Psoas muscle (tissue), 7 donors: ENCODE measurements at regions not wholly inside any gene's neighbourhood (a gene's known extent, or its start where the extent isn't known, plus 50 kb on each side); places are given as distances from the start of the nearest gene placed in this dataset.

Source experiments
- ATAC-seq, 4 donors: fragments of 200-7000 bp; cut with Tn5 transposase; one replicate each; pipeline ENCODE4 v1.9.1; 2020; ENCODE audit warnings: moderate library complexity in 3 of 4, mild to moderate bottlenecking in 2 of 4
- DNase-seq, 2 donors: peaks; one replicate each; pipeline ENCODE4 v3.0.0-alpha.2; 2020
- H3K27ac ChIP-seq: fragments of 200-600 bp; one replicate; pipeline ENCODE4 v1.8.0; 2022
- H3K27me3 ChIP-seq, 3 donors: fragments of 200-600 bp in 1 of 3; one replicate each; pipeline versions ENCODE4 v1.6.1 to v1.8.0; 2013 to 2022; ENCODE audit warnings: low read length in 2 of 3, mild to moderate bottlenecking in 2 of 3, moderate library complexity in 1 of 3; ENCODE audit not compliant: insufficient read depth in 3 of 3
- H3K36me3 ChIP-seq, 2 donors: fragments of 200-600 bp in 1 of 2; one replicate each; pipeline versions ENCODE4 v1.6.1 to v1.8.0; 2013 to 2022; ENCODE audit warnings: low read depth in 1 of 2, mild to moderate bottlenecking in 1 of 2, moderate library complexity in 1 of 2; ENCODE audit not compliant: insufficient read depth in 1 of 2
- H3K4me1 ChIP-seq: fragments of 200-600 bp; one replicate; pipeline ENCODE4 v1.8.0; 2022
- H3K4me3 ChIP-seq: fragments of 200-600 bp; one replicate; pipeline ENCODE4 v1.8.0; 2022; ENCODE audit warnings: mild to moderate bottlenecking
- H3K9me3 ChIP-seq: fragments of 200-600 bp; one replicate; pipeline ENCODE4 v1.8.0; 2022
- WGBS, 3 donors: extraction: QIAGEN DNeasy Blood & Tissue Kit; methylation state at CpG; one replicate each; pipeline versions ENCODE4 v1.1.6 to v1.1.7; 2013; 5-methylcytosine and 5-hydroxymethylcytosine counted together
- intact Hi-C, 2 donors: fragments of 100-400 bp; cut with DNase I; formaldehyde crosslinking; loops; one replicate each; pipeline versions ENCODE4 v1.11.0 to v1.14.2; 2022
- TF ChIP-seq, protein P1 (sequence below): fragments of 200-600 bp; IDR thresholded peaks from one replicate; pipeline ENCODE4 v1.8.0; 2022; ENCODE audit warnings: antibody characterized with exemption
- donor health status: healthy with polysubstance abuse.
- donor health status: DM: no; HTN: no; CAD: no; lungs with moderate emphysema.
- donor health status: Bipolar disorder and iron deficiency.
- donor health status: healthy.
- donor health status: DM: yes; HTN: yes; CAD: no.
- donor health status: DM: no; HTN: no; CAD: no.
- donor health status: DM: yes; HTN: yes; CAD: no.

DNA sequence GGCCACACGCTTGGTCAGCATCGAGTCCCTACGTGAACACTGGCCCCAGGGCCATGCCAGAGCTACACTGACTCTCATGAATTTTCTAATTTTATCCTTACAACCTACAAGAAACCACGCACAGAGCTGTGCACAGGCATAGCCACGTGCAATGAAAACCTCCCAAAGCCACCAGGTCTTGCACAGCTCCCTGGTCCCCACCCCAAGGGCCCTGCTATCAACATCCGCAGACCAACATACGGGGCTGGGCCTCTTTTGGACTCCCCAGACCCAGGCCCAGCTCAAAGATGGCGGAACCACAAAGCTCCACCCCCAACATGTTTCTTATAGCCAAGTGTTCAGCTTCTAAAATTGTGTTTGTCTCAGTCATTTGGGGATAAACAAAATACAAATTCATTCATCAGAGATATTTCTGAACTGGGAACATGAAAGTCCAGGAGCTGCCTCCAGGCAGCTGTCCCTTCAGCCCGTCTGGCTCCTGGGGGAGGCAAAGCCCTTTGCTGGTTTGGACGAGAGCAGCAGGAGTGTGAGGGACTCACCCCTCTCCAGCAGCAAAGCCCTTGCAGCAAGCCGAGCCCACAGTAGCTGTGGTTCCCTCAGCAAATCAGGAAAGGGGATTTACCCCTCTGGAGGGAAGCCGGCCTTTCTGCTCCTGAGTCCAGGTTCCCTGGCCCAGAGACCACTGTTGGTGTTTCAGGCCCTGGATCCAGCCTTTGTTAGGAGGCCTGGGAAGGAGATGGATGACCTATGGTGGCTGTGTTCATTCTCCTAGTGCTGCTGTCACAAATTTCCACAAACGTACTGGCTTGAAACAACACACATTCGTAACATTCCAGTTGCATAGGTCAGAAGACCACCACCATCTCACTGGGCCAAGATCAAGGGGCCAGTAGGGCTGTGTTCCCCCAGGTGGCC lies 75.1 kb downstream of the OAT start:
- intact Hi-C loops: no loop called here
- no peak overlapping the region for H3K4me3 ChIP-seq
- ATAC-seq (no peak), DNase-seq (no peak)
- TF ChIP-seq, protein P1, sequence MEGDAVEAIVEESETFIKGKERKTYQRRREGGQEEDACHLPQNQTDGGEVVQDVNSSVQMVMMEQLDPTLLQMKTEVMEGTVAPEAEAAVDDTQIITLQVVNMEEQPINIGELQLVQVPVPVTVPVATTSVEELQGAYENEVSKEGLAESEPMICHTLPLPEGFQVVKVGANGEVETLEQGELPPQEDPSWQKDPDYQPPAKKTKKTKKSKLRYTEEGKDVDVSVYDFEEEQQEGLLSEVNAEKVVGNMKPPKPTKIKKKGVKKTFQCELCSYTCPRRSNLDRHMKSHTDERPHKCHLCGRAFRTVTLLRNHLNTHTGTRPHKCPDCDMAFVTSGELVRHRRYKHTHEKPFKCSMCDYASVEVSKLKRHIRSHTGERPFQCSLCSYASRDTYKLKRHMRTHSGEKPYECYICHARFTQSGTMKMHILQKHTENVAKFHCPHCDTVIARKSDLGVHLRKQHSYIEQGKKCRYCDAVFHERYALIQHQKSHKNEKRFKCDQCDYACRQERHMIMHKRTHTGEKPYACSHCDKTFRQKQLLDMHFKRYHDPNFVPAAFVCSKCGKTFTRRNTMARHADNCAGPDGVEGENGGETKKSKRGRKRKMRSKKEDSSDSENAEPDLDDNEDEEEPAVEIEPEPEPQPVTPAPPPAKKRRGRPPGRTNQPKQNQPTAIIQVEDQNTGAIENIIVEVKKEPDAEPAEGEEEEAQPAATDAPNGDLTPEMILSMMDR: no peak
- 82 to 86% (median 84%) methylated on average over 14 of the region's 14 CpGs for WGBS, 3 donors
- H3K4me1 ChIP-seq: no peaks in the 10 kb centered on the region
- H3K27me3 ChIP-seq: no peaks in the 10 kb centered on the region
- no peaks in the 10 kb centered on the region for H3K36me3 ChIP-seq
- H3K27ac ChIP-seq: no peak overlapping the region
- no peaks in the 10 kb centered on the region for H3K9me3 ChIP-seq

DNA sequence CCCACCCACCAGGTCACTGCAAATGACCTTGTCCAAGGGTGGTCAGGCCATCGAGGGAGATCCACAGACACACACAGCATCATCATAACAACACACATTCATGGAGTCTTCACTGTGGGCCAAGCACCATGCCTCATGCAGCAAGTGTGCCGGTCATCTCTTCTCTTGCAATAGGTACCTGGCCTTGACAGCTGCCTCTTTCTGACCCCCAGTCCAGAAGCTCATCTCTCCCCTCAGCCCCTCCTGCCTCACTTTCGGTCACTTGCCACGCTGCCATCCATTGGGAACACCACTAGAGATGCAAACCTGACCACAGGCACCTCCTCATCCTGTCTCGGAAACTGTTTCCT lies 75.9 kb downstream of the OAT start:
- Histone ChIP-seq H3K27ac (no peak overlapping the region), H3K4me1 (no peaks in the 10 kb centered on the region), H3K27me3 (no peaks in the 10 kb centered on the region), H3K9me3 (no peaks in the 10 kb centered on the region), H3K4me3 (no peak overlapping the region), H3K36me3 (no peaks in the 10 kb centered on the region)
- ATAC-seq: no peak
- intact Hi-C loops: no loop called here
- 92 to 98% (median 94%) methylated on average over 5 of the region's 5 CpGs for WGBS, 3 donors
- no peak for DNase-seq
- TF ChIP-seq, protein P1: no peak

DNA sequence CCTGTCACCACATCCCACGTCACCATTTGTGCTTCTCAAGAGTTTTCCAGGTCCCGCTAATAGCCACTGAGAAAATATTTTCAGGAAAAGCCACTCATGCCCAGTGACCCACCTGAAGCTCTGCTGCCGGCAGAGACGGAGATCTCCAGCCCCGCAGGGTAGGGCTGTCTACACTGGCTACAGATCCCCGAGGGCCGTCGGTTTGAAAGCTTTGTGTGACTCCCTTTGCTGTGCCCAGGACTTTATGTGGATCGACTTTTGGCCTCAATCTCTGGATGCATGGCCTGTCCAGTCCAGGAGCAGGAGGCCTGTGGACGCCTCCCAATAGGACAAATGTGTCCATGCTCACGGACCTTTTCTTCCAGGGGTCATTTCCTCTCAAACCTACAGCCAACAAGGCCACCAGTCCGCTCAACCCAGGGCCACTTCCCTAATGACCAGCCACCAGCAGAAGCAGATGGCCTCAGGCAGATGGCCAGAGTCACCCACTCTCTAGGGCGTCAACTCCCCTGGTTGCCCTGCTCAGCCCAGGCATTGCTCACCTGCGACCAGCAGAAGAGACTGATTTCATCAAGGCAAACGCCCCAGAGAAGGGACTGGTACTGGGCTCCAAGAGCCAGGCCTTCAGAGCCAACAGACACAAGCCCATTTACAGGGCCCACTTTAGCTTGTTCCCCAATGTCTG lies 76.4 kb downstream of the OAT start:
- no peaks in the 10 kb centered on the region for H3K27me3 ChIP-seq
- H3K4me3 ChIP-seq: no peak overlapping the region
- no peaks in the 10 kb centered on the region for H3K4me1 ChIP-seq
- intact Hi-C loops: no loop called here
- TF ChIP-seq, protein P1: no peak
- ATAC-seq: no peak
- H3K27ac ChIP-seq: no peak overlapping the region
- no peaks in the 10 kb centered on the region for H3K36me3 ChIP-seq
- H3K9me3 ChIP-seq: no peaks in the 10 kb centered on the region
- WGBS, 3 donors: 93 to 94% (median 94%) methylated on average over 15 of the region's 15 CpGs
- DNase-seq: no peak

DNA sequence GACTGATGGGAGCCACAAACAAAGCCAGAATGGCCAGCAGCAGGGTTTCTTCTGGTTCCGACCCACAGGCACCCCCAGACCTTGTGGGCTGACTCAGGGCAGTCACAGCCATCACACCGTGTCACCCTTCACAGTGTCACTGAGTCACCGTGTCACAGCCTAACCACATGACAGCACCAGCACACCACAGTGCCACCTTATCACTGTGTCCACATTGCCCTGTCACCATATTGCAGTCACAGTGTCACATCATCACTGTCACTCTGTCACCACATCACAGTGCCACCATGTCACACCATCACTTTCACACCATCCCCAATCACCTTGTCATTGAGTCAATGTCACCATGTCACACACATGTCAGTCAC lies 77.0 kb downstream of the OAT start:
- Histone ChIP-seq H3K36me3 (no peaks in the 10 kb centered on the region), H3K9me3 (no peaks in the 10 kb centered on the region), H3K27ac (no peak overlapping the region), H3K4me1 (no peaks in the 10 kb centered on the region), H3K4me3 (no peak overlapping the region), H3K27me3 (no peaks in the 10 kb centered on the region)
- intact Hi-C loops: no loop called here
- TF ChIP-seq, protein P1: no peak
- 77 to 88% (median 81%) methylated on average over 2 to 3 of the region's 3 CpGs for WGBS, 3 donors
- DNase-seq (no peak), ATAC-seq (no peak)
